Thoracic aorta (tissue), 2 donors: ENCODE measurements at regions not wholly inside any gene's neighbourhood (a gene's known extent, or its start where the extent isn't known, plus 50 kb on each side); places are given as distances from the start of the nearest gene placed in this dataset.

Source experiments
- ATAC-seq: fragments of 150-250 bp; one replicate; pipeline ENCODE4 v1.8.0; 2017; ENCODE audit warnings: low read depth; ENCODE audit not compliant: insufficient number of reproducible peaks, low FRiP score
- DNase-seq: peaks from one replicate; pipeline ENCODE4 v3.0.0-alpha.2; 2020; ENCODE audit warnings: low spot score
- H3K27ac ChIP-seq, 2 donors: fragments of 200-600 bp; sonication (generic); 1 replicate in 1 of 2; 2 replicates in 1 of 2; pipeline ENCODE4 v1.5.1; 2016; ENCODE audit warnings: mild to moderate bottlenecking in 2 of 2, moderate library complexity in 2 of 2
- H3K27me3 ChIP-seq: fragments of 200-600 bp; sonication (generic); replicated peaks from 2 replicates; pipeline ENCODE4 v1.6.0; 2016; ENCODE audit warnings: mild to moderate bottlenecking; ENCODE audit not compliant: insufficient read depth
- H3K36me3 ChIP-seq: fragments of 200-600 bp; sonication (generic); one replicate; pipeline ENCODE4 v1.5.1; 2016
- H3K4me1 ChIP-seq, 2 donors: fragments of 200-600 bp; sonication (generic); 1 replicate in 1 of 2; 2 replicates in 1 of 2; pipeline versions ENCODE4 v1.5.1 to v1.6.0; 2016; ENCODE audit warnings: low read depth in 2 of 2, mild to moderate bottlenecking in 1 of 2; ENCODE audit not compliant: control insufficient read depth in 1 of 2
- H3K4me3 ChIP-seq: fragments of 200-600 bp; sonication (generic); 2 replicates; pipeline ENCODE4 v1.5.1; 2016; ENCODE audit warnings: mild to moderate bottlenecking
- H3K9me3 ChIP-seq: fragments of 200-600 bp; sonication (generic); 2 replicates; pipeline ENCODE4 v1.5.1; 2016
- TF ChIP-seq, protein P1 (sequence below): fragments of 200-600 bp; sonication (generic); IDR thresholded peaks from one replicate; pipeline ENCODE4 v1.5.1; 2019; ENCODE audit warnings: antibody characterized with exemption

DNA sequence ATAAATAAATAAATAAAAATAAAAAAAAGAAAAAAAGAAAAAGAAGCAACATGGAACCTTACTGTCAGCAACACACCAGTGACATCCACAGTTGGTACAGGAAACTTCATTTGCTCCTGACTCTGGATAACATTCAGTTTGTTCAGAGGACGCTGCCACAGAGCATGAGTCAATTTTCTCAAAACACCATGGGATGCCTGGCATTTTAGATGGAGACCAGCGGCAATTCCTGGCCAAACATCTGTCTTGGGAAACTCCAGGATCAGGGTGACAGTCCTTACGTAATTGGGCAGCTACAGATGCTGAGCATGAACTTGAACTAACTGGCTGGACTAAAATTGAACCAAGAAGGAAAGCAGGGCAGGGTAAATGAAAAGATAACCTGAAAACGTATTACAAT lies 166.2 kb upstream of the CPNE8 start:
- no peak for ATAC-seq

DNA sequence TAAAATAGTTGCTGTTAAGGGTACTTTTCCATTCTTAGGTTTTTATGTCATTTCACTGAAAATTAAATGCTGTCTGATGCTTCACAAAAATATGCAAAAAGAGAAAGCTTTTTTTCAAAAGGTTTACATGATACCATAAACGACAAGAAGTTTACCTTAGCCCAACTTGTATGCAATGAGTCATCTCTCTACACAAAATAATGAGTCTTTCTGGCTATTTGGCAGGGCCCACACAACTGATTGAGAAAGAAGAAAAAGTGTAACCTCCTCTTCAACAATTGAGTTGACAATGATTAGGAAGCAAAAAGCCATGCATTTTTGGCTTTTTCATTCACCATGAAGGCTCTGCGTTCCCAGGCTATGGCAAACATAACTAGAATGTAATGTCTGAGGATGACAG lies 165.4 kb upstream of the CPNE8 start:
- no peaks in the 10 kb centered on the region for H3K9me3 ChIP-seq
- ATAC-seq: no peak
- TF ChIP-seq, protein P1, sequence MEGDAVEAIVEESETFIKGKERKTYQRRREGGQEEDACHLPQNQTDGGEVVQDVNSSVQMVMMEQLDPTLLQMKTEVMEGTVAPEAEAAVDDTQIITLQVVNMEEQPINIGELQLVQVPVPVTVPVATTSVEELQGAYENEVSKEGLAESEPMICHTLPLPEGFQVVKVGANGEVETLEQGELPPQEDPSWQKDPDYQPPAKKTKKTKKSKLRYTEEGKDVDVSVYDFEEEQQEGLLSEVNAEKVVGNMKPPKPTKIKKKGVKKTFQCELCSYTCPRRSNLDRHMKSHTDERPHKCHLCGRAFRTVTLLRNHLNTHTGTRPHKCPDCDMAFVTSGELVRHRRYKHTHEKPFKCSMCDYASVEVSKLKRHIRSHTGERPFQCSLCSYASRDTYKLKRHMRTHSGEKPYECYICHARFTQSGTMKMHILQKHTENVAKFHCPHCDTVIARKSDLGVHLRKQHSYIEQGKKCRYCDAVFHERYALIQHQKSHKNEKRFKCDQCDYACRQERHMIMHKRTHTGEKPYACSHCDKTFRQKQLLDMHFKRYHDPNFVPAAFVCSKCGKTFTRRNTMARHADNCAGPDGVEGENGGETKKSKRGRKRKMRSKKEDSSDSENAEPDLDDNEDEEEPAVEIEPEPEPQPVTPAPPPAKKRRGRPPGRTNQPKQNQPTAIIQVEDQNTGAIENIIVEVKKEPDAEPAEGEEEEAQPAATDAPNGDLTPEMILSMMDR: no peak
- no peaks in the 10 kb centered on the region for H3K27me3 ChIP-seq
- no peaks in the 10 kb centered on the region for H3K36me3 ChIP-seq
- DNase-seq: no peak
- no peaks in the 10 kb centered on the region for H3K4me1 ChIP-seq
- H3K4me3 ChIP-seq: no peak overlapping the region
- H3K27ac ChIP-seq: no peak overlapping the region

More for the DNA sequence above, 166.2 kb upstream of the CPNE8 start:
- no peak overlapping the region for H3K4me3 ChIP-seq
- no peak overlapping the region for H3K27ac ChIP-seq
- H3K4me1 ChIP-seq: no peaks in the 10 kb centered on the region
- no peaks in the 10 kb centered on the region for H3K27me3 ChIP-seq
- H3K36me3 ChIP-seq: no peaks in the 10 kb centered on the region
- no peak for DNase-seq
- no peaks in the 10 kb centered on the region for H3K9me3 ChIP-seq
- TF ChIP-seq, protein P1: no peak

DNA sequence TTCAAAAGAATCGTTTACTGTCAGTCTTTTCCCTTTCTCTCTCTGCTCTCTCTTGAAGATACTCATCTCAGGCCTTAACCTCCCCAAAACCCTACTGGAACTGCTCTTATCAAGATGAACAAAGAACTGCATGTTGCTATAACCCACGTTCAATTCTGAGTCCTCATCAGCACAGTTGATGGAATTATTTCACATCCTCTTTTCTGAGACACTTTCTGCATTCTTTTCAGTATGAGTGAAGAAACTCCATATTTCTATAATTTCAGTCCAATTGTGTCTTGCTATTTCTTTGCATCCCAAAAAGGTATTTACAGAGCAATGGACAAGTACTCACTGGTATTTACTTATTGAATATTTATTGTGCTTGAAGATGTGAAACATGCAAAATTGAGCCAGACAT lies 160.1 kb upstream of the CPNE8 start:
- H3K4me3 ChIP-seq: no peak overlapping the region
- H3K36me3 ChIP-seq: no peaks in the 10 kb centered on the region
- H3K9me3 ChIP-seq: no peaks in the 10 kb centered on the region
- ATAC-seq: no peak
- no peak overlapping the region for H3K27ac ChIP-seq
- no peaks in the 10 kb centered on the region for H3K4me1 ChIP-seq
- DNase-seq: no peak
- TF ChIP-seq, protein P1: no peak
- no peaks in the 10 kb centered on the region for H3K27me3 ChIP-seq

DNA sequence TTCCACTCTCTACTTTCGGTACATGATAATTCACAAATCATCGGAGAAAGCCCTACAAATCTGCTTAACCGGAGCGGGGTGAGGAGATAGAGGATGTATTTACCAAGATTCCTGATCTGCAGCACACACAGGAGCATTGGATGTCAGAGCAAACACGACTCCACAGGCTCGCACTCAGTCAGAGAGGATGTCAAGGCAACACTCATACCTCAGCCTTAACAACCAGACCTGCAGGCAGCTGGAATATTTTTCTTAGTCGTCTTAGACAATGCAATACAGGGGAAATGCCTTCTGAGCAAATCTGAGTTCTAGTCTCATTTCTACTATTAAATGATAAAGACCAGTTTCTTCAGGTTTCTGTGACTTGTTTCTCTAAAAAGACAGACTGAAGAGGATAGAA lies 159.3 kb upstream of the CPNE8 start:
- H3K27ac ChIP-seq: no peak overlapping the region
- no peak overlapping the region for H3K4me3 ChIP-seq
- ATAC-seq (no peak), DNase-seq (no peak)
- H3K27me3 ChIP-seq: no peaks in the 10 kb centered on the region
- no peaks in the 10 kb centered on the region for H3K4me1 ChIP-seq
- TF ChIP-seq, protein P1: no peak
- H3K36me3 ChIP-seq: no peaks in the 10 kb centered on the region
- no peaks in the 10 kb centered on the region for H3K9me3 ChIP-seq

DNA sequence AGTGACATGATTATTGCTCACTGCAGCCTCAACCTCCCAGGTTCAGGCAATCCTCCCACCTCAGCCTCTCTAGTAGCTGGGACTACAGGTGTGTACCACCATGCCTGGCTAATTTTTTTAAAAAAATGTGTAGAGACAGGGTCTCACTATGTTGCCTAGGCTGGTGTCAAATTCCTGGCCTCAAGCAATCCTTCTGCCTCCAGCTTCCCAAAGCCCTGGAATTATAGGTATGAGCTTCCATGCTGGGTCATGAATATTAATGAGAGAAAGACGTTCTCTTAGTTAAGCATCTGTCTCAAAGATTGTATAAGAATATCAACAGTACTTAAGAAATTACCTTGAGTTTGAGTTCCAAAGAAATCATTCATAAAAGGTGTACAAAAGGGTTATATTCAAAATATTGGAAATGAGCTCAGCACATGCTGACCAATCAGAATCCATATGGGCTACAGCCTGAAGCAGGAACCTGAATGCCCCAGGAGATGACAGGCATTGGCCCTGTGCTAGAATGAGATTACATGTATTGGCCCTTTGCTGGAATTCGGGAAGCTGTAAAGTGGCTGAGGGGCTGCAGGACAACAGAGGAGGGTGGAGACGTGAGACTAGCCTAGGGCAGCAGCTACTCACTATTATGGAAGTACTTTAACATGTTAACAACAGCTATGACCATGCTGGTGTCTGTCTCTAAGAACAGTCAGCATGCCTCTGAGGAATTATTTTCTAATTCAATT lies 157.0 kb upstream of the CPNE8 start:
- H3K4me1 ChIP-seq: no peaks in the 10 kb centered on the region
- TF ChIP-seq, protein P1: no peak
- H3K4me3 ChIP-seq: no peak overlapping the region
- H3K9me3 ChIP-seq: no peaks in the 10 kb centered on the region
- H3K27me3 ChIP-seq: no peaks in the 10 kb centered on the region
- H3K36me3 ChIP-seq: no peaks in the 10 kb centered on the region
- no peak for DNase-seq
- ATAC-seq: no peak
- no peak overlapping the region for H3K27ac ChIP-seq
